ENCODE measurements at regions not wholly inside any gene's neighbourhood (a gene's known extent, or its start where the extent isn't known, plus 50 kb on each side); places are given as distances from the start of the nearest gene placed in this dataset.
A peak's percentile ranks its signal among the peaks of the same experiment; 100 is the strongest.
"Not testable (repeated sequence)": the region's sequence is repeated elsewhere in the genome, so short reads cannot be mapped to it uniquely, and the experiment has no call there.

DNA sequence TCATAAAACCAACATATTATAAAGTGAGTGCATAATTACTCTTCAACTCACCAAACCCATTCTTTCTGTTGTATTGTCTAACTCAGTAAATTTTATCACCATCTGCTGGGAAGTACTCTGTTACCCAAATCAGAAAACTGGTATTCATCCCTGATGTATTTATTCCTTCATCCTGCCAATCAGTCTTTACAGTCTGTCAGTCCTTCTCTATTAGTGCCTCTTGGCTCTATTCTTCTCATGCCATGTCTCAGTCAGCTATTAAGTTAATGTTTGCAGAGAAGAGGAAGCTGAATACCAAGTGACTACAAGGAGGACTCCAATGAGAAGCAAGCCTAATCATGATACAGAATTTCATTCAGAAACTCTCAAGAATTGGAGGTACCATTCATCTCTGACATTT lies 631.2 kb downstream of the CPS1 start:
- H3K27ac ChIP-seq: no peak overlapping the region
- DNase-seq (ENCODE audit: low read depth, low spot score): no peak

- DNase-seq (ENCODE audit: low read depth, low spot score): no peak
- H3K27ac ChIP-seq: no peak overlapping the region
Observed at GRCh38 chr2:211203986-211204385, 647.6 kb downstream of the CPS1 start.

DNA sequence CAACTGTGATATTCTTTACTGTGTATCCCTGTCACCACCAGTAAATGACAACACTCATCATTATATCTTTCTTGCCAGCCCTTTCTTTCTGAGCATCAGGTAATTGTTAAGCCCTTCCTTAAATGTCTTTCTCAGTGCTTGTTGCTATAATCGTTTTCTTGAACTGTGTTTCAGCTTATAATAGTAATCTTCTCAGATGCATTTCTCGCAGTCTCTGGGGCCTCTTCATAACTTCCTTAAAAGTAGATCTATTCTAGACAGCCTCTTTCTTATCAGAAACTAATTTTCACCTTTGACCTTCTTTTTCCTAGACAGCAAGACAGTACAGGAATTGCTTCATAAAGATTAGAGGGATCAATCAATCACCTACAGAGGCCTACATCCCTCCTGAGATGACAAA lies 648.1 kb downstream of the CPS1 start:
- no peak for DNase-seq (ENCODE audit: low read depth, low spot score)
- H3K27ac ChIP-seq: no peak overlapping the region

DNA sequence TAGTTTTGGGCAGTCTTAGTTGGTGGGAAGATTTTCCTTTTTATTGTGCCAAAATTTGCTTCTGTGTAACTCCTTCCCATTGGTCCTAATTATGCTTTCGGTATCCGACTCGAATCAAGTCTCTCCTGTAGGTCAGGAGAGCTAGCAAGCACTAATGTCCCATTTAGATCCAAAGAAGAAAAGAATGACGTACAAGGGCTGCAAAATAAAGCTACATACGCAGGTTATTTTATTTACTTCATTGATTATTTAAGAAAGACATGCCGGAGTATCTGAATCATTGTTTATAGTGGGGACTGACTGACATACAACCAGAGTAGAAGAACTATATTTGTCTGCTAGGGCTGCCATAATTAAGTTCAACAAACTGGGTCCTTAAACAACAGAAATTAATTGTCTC lies 648.5 kb downstream of the CPS1 start:
- no peak for DNase-seq (ENCODE audit: low read depth, low spot score)

DNA sequence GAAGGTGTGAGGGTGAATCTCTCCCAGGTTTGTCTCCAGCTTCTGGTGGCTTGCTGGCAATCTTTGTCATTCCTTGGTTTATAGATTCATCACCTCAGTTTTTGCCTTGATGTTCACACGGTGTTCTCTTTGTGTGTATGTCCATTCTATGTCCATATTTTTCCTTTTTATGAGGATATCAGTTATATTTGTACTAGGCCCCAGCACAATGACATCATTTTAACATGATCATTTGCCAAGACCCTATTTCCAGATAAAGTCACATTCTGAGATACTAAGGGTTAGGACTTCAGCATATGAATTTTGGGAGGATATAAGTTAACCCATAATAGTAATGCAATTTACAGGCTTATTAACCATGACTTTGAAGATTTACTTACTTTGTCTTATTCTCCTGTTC lies 649.0 kb downstream of the CPS1 start:
- no peak overlapping the region for H3K27ac ChIP-seq
- DNase-seq (ENCODE audit: low read depth, low spot score): no peak

More for the DNA sequence above, 648.5 kb downstream of the CPS1 start:
- no peak overlapping the region for H3K27ac ChIP-seq

DNA sequence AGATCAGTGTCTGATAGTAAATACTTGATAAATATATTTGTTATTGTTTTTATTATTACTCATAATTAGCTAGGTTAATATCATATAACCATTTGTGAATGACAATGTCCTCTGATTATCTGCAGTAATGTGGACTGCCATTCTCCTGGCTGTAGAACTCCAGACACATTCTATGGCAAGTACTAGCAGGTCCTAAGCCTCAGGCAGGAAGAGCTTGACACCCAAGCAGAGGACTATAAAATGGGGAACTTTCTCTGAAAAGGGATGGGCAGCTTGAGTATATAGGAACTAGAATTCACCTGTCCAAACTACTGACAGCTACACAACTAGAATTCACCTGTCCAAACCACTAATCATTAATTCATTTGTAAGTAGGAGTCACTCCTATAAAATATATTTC lies 649.4 kb downstream of the CPS1 start:
- no peak for DNase-seq (ENCODE audit: low read depth, low spot score)
- H3K27ac ChIP-seq: no peak overlapping the region

DNA sequence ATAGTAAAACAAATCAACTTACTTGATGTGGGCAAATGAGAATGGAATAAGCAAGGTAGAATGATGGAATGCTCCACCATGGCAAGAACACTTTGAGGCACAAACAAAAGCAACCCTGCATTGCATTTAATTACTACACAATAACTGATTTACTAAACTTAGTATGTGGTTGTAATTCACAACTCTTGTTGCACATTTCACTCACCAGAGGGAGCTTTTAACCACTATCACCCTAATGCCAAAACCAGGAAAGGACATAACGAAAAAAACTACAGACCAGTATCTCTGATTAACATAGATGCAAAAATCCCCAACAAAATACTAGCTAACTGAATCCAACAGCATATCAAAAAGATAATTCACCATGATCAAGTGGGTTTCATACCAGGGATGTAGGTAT lies 659.8 kb downstream of the CPS1 start:
- DNase-seq (ENCODE audit: low read depth, low spot score): no peak
- no peak overlapping the region for H3K27ac ChIP-seq

DNA sequence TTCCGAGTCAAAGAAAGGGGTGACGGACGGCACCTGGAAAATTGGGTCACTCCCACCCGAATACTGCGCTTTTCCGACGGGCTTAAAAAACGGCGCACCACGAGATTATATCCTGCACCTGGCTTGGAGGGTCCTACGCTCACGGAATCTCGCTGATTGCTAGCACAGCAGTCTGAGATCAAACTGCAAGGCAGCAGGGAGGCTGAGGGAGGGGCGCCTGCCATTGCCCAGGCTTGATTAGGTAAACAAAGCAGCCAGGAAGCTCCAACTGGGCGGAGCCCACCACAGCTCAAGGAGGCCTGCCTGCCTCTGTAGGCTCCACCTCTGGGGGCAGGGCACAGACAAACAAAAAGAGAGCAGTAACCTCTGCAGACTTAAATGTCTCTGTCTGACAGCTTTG lies 663.1 kb downstream of the CPS1 start:
- DNase-seq (ENCODE audit: low read depth, low spot score); H3K27ac ChIP-seq: not testable (repeated sequence)

DNA sequence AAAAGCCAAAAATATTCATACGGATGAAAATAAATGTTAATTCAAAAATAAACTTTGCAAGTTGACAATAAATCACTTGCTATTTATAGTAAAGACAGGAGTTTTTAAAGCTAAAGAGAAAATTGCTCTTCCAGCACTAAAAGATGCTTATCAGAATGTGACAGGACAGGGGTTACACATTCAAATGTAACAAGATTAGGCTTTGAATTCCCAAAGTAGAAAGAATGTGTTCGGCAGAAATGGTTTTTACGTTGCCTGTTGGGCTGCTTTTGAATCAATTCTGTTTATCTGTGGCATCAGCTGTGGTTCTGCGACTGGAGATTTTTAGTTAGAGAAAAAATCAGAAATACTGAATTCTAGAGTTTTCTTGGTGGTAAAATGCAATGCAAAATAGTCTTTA lies 669.4 kb downstream of the CPS1 start:
- DNase-seq (ENCODE audit: low read depth, low spot score): no peak
- no peak overlapping the region for H3K27ac ChIP-seq

- no peak overlapping the region for H3K27ac ChIP-seq
Observed at GRCh38 chr2:211228559-211228958, 672.2 kb downstream of the CPS1 start.

GRCh38 chr2:211237586-211238275 lies 681.3 kb downstream of the CPS1 start:
- DNase-seq (ENCODE audit: low read depth, low spot score): no peak
- H3K27ac ChIP-seq: no peak overlapping the region

More at GRCh38 chr2:211228559-211228958, 672.2 kb downstream of the CPS1 start:
- no peak for DNase-seq (ENCODE audit: low read depth, low spot score)

DNA sequence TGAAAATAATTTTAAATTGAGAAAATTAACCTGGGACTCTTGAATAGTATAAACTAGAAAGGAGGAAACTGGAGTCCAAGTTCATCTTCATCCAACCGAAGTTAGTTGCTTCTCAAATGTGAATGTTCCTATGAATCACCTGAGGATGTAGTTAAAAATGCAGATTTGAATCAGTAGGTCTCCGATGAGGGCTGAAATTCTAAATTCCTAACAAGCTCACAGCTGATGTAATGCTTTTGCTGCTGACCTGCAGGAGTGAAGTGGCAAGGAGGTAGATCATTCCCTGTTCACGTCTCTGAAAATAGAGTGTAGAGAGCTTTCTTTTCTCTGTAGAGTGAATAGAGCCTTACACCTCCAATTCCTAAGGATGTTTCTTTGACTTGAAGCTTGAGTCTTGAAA lies 685.5 kb downstream of the CPS1 start:
- no peak overlapping the region for H3K27ac ChIP-seq

GRCh38 chr2:211247751-211248150 lies 691.4 kb downstream of the CPS1 start:
- DNase-seq (ENCODE audit: low read depth, low spot score): no peak
- no peak overlapping the region for H3K27ac ChIP-seq

More for the DNA sequence above, 685.5 kb downstream of the CPS1 start:
- no peak for DNase-seq (ENCODE audit: low read depth, low spot score)

DNA sequence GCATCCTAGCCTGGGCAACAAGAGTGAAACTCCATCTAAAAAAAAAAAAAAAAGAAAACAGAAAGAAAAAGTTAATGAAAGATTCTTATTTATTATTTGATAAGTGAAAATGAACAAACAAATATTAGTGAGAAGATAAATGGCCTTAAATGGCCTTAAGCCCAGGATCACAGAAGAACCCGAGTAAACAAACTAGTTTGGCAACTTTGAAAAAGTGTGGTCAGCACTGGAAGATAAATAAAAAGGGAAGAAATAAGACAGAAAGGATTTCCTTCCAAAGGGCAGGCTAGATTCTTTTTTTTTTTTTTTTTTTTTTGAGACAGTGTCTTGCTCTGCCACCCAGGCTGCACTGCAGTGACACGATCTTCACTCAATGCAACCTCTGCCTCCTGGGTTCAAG lies 692.4 kb downstream of the CPS1 start:
- no peak overlapping the region for H3K27ac ChIP-seq

GRCh38 chr2:211251016-211251415 lies 694.6 kb downstream of the CPS1 start:
- H3K27ac ChIP-seq: no peak overlapping the region
- no peak for DNase-seq (ENCODE audit: low read depth, low spot score)

More for the DNA sequence above, 692.4 kb downstream of the CPS1 start:
- DNase-seq (ENCODE audit: low read depth, low spot score): peak; percentile 5

GRCh38 chr2:211258646-211259335 lies 702.4 kb downstream of the CPS1 start:
- H3K27ac ChIP-seq: no peak overlapping the region
- no peak for DNase-seq (ENCODE audit: low read depth, low spot score)

- DNase-seq (ENCODE audit: low read depth, low spot score): no peak
- no peak overlapping the region for H3K27ac ChIP-seq
Observed at GRCh38 chr2:211259831-211260476, 703.6 kb downstream of the CPS1 start.

DNA sequence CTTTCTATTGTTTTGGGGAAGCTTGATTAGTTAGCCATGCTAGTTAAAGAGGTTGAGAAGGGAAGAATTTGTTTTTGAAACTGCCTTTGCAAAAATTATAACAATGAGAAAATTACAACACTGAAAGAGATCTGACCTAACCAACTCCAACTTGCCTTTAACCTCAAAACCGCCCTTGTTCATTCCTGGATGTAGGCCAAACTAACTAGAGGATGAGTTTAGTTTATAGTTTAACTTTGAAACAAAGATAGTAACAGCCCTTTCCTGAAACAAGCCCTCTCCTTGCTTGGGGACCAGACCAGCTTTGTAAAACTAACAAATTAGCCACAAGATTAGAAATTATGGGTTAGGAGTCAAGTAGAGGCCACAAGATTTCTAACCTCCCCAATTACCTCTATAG lies 713.9 kb downstream of the CPS1 start:
- H3K27ac ChIP-seq: no peak overlapping the region
- no peak for DNase-seq (ENCODE audit: low read depth, low spot score)

DNA sequence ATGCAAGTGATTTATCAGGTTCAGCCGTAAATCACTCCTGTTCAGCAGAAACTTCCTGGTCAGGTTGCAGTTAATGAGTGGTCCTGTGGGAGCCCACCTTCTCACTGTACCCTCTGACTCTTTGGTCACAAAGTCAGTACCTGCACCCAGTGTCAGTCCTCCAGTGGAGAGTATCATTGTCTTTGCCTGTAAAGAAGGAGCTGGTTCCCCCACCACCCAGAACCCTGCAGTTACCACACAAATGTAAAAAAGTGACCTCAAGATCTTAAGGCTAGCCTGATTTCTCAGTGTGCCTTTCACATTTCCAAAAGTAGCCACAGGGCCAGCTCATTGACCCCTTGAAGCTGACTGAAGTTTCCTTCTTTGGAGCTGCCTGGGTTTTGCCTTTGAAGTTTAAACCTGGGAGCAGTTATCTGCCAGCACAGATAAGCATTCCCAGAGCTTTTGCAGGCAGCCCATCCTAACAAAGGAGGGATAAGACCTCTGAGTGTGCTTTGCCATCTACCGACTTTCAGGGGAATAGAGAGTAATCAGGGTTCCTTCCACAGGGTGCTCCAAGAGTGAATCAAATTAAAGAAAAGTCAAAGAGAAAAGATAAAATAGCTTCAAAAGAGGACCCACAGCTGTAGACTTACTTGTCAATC lies 725.2 kb downstream of the CPS1 start:
- no peak overlapping the region for H3K27ac ChIP-seq
- no peak for DNase-seq (ENCODE audit: low read depth, low spot score)

GRCh38 chr2:211302676-211303075 lies 746.3 kb downstream of the CPS1 start:
- no peak overlapping the region for H3K27ac ChIP-seq
- DNase-seq (ENCODE audit: low read depth, low spot score): no peak

GRCh38 chr2:211306929-211307328 lies 750.5 kb downstream of the CPS1 start:
- no peak for DNase-seq (ENCODE audit: low read depth, low spot score)
- no peak overlapping the region for H3K27ac ChIP-seq
